ENCODE measurements at regions not wholly inside any gene's neighbourhood (a gene's known extent, or its start where the extent isn't known, plus 50 kb on each side); places are given as distances from the start of the nearest gene placed in this dataset.

DNA sequence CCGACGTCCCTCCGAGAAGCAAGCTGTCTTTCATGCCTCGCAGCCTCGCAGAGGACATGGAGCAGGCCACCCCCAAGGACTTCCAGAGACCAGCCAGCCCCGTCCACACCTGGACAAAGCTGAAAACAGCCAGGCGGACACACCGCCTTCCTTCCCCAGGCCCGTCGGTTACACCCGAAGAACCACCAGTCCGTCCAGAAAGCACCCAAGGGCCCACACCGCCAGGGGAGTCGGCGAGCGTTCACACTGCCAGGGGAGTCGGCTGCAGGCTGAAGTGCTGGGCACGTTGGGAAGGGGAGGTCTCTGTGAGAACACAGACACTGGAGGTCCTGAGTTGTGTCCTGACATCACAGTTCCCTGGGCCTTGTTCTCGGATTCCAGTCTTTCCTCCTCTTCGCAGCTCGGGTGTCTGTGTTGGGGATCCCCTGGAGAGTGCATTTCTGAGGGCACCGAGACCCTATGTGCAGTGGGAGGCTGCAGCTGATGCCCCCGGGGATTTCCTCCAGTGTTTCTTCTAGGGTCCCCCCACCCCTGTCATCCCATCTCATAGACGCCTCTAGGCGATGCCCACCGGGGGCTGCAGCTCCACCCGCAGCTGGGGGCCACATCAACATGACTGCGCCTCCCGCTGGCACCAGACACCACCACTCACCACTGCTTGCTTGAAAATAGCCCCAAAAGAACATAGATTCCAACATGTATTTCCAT, 344.4 kb upstream of the SALL3 start:
- ATAC-seq = no peak
- Mint-ChIP-seq H3K27ac (peak overlapping the region in 1 of 2 donors; percentile 16), H3K36me3 (peaks cover 12 to 35% of the 10 kb centered on the region in 2 donors), H3K9me3 (peaks cover 12 to 35% of the 10 kb centered on the region in 2 donors)
- peak in 1 of 2 donors; percentile 25 for DNase-seq (ENCODE audit: low spot score in 2 of 2)

DNA sequence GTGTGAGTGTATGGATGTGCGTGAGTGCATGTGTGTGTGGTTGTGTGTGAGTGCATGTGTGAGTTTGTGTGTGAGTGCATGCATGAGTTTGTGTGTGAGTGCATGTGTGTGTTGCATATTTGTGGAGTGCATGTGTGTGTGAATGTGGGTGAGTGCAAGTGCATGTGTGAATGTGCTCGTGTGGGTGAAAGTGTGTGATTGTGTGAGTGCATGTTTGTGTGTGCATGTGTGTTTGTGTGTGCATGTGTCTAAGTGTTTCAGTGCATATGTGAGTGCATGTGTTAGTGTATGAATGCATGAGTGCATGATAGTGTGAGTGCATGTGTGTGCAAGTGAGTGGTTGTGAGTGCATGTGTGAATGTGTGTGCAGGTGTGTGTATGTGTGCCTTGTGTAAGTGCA, 343.4 kb upstream of the SALL3 start:
- ATAC-seq (no peak), DNase-seq (ENCODE audit: low spot score in 2 of 2) (no peak)
- H3K9me3 Mint-ChIP-seq = peaks cover 12 to 27% of the 10 kb centered on the region in 2 donors
- H3K27ac Mint-ChIP-seq = no peak overlapping the region
- peaks cover 12 to 35% of the 10 kb centered on the region in 2 donors for H3K36me3 Mint-ChIP-seq

DNA sequence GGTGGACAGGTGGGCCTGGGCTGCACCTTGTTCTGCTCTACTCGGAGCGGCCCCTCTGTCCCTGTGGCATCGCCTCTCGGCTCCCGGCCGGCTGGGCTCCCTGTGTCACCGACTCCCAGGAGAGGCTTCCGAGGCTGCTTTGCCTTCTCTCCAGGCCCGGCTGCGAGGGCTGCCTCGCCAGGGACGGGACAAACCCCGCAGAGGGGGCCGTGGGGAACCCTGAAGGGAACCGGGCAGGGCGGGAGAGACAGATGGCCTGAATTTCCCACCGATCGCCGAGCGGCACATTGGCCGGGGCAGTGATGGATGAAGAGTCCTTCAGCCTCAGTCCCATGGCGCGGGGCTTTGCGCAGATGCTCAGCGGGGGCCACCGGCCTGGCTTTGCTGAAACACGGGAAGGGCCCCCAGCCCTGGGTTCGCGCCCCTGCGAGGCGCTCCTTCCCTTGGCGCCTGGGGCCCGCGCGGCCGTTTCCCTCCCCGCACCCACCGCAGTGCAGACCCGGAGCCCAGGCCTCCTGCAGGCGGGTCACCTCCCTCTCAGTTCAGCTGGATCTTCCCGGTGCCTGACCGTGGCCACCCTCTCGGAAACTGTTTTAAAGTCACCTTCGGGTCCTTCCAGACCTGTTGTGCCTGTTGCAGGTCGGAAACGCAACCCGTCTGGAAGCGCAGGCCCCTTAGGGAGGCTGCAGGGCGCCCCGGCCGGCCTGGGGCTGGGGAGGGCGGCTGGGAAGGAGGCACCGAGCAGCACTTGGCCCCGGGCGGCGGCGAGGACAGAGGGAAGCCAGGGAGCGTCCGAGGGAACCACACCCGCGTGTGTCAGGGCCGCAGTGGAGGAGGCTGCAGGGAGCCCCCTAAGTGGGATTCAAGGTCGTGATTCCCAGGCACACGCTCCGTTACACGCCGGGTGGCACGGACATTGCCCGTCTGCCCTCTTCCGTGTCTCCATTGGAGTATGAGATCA, 341.9 kb upstream of the SALL3 start:
- ATAC-seq (no peak), DNase-seq (ENCODE audit: low spot score in 2 of 2) (peak in 1 of 2 donors; percentile 40)
- Mint-ChIP-seq H3K9me3 (peaks cover 12 to 17% of the 10 kb centered on the region in 2 donors), H3K27ac (no peak overlapping the region), H3K36me3 (peaks cover 12 to 26% of the 10 kb centered on the region in 2 donors)

DNA sequence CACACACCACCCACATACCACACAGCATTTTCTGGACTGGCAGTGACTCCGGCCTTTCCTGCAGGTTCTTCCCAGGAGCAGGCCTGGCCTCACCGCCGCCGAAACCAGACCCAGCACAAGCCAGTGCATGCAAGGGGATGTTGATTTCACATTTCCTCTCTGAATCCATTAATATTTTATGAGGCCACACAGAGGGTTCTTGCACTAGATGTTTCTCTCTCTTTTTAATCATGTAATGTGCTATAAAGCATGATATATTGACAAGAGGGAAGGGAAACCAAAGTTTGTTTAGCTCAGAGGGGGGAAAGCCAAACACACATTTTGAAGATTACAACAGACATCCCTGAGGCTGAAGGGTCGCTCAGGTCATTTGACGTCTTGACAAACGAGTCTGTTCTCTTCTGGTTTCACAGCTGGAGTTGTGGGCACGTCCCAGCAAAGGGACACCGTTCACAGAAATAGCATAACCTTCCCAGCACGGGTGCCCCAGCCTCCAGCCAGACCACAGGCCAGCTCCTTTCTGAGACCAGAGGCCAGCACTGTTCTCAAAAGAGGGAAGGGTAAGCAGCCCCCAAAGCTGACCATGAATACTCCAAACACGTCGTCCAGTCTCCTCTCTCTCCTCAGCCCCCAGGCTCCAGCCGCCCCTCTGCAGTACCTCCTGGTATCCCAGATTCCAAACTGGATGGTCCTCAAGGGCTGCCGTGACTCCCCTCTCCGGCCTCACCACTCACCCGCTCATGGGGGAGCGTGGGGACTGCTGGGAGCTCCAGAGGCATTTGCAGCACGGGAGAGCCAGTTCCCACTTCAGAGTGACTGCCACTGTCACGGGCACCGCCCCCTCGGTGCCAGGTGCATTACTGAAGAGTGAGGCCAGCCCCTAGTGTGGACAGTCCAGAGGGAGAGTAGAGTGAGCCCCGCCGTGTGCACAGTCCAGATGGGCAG, 340.3 kb upstream of the SALL3 start:
- DNase-seq (ENCODE audit: low spot score in 2 of 2) = no peak
- no peak for ATAC-seq
- Mint-ChIP-seq H3K36me3 (peaks cover 12 to 21% of the 10 kb centered on the region in 2 donors), H3K9me3 (peaks cover 12 to 15% of the 10 kb centered on the region in 2 donors), H3K27ac (peak overlapping the region in 1 of 2 donors; percentile 78)

DNA sequence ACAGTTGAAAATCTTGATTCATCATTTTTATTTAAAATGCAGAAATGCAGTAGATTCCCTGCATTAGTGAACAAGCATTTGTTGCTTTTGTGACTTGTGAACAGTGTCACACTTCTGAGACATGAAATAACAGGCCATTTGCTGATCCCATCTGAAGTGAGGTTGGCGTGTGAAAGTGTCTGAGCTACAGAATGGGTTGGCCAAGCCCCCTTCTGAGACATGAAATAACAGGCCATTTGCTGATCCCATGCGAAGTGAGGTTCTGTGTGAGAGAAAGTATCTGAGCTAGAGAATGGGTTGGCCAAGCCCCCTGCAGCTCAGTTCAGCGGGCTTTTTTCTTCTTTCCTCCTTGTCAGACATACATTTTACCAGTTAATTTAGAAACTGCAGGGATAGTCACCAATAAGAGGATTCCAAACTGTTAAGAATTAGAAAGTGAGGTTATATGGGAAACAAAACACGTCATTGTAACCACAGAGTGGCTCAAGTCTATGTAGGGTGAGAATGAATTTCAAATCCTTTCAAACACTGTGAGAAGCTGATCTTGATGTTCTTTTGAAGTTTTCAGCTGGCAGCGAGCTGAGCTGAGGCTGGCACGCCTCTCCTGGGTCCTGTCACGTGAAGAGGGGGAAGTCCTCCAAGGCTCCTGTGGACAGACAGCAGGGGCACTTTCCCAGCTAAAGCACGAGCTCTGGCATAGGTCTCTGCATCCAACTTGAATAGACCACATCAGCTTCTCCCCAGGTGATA, 339.2 kb upstream of the SALL3 start:
- ATAC-seq (peak; percentile 41 to 62), DNase-seq (ENCODE audit: low spot score in 2 of 2) (no peak)
- Mint-ChIP-seq H3K36me3 (peaks cover 12 to 13% of the 10 kb centered on the region in 2 donors), H3K9me3 (peaks cover 12 to 13% of the 10 kb centered on the region in 2 donors), H3K27ac (no peak overlapping the region)

DNA sequence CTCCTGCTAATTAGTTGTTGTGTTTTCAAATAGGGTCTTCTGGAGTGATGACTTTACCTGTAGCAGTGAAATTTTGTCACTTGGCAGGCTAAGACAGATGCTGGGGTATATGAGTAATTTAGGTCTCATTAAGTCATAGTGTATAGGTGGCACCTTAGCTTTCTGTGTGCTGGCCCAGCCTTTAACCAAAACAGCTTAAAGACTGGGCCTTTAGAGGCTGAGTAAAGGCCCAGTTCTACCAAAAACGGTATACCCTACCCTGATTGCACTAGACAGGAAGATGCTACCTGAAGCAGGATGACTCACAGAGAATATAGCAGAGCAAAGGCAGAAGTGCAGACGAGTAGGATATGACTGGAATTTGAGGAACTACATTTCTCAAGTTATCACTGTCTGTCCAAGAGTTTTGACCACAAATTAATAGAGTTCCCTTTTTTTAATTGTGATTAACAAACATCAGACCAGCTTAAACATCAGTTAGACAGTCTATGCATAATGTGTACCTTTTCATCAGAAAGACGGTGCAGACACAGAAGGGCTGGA, 337.9 kb upstream of the SALL3 start:
- peaks cover under 1% of the 10 kb centered on the region in 2 donors for H3K36me3 Mint-ChIP-seq
- DNase-seq (ENCODE audit: low spot score in 2 of 2) (no peak), ATAC-seq (peak; percentile 47 to 67)
- no peak overlapping the region for H3K27ac Mint-ChIP-seq
- H3K9me3 Mint-ChIP-seq = peaks cover under 1% of the 10 kb centered on the region in 2 donors

DNA sequence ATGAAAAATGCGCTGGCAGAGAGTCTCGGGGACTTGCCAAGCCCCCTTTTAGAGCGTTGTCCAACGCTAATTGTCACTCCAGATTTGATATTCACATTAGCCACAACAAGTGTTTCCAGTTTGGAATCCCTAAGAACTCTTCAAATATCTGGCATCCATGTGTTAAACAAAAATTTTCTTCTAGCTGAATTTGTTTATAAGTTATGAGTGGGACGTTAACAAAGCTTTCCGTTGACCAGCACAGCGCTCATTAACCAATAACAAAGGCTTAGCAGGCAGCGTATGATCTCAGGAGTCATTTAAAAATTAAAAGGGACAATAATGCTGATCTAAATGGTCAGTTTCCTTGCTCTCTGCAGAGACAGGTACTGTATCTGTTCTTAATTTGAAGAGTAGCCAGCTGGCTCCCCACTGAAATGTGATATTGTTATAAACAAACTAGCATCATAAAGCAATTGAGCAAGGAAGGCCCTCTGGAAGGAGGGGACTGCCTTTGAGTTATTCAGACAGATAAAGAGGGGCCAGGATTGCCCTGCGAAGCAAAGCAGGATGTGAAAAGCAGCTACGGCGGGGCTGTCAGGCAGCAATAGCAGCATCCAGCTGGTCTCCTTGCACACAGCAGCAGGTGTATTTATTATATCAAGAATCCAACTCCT, 337.2 kb upstream of the SALL3 start:
- Mint-ChIP-seq H3K27ac (no peak overlapping the region), H3K9me3 (no peaks in the 10 kb centered on the region), H3K36me3 (no peaks in the 10 kb centered on the region)
- ATAC-seq (peak in 1 of 2 donors; percentile 20), DNase-seq (ENCODE audit: low spot score in 2 of 2) (no peak)

DNA sequence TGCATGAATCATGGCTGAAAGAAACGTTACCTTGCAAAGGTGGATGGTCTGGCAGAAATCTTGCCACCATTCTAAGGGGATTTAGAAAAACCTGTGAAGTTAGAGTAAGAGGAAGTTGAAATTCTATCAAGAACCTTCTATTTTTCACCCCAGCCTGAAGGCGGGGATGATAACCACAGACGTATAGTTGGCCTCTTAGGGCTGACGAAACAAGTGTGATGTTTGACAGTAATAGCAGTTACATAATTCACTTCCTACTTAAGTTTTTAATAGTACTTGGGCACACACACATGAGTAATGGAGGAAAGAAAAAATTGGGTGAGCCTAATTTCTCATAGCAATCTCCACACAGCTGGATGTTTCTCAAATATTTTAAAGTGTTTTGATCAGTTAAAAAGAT, 336.6 kb upstream of the SALL3 start:
- no peak overlapping the region for H3K27ac Mint-ChIP-seq
- DNase-seq (ENCODE audit: low spot score in 2 of 2) = no peak
- peak in 1 of 2 donors; percentile 67 for ATAC-seq
- no peaks in the 10 kb centered on the region for H3K9me3 Mint-ChIP-seq
- H3K36me3 Mint-ChIP-seq = no peaks in the 10 kb centered on the region

DNA sequence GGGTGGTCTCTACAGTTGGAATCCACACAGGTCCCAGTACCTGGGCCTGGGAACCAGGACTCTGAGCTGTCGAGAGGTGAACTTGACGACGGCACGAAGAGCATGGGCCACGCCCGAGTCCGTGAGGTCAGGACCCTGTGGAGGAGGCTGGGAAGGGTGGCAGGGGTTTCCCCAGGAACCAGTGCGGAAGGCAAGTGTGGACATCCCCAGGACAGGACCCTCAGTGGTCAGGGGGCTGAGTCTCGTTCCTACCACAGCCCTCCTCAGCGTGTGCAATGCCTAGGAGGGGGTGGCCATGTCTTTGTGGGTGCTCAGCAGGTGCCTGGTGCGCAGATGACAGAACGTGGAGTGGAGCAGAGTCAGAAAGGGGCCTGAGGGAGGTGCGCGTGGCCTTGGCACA, 335.6 kb upstream of the SALL3 start:
- Mint-ChIP-seq H3K27ac (no peak overlapping the region), H3K9me3 (no peaks in the 10 kb centered on the region), H3K36me3 (no peaks in the 10 kb centered on the region)
- DNase-seq (ENCODE audit: low spot score in 2 of 2) (no peak), ATAC-seq (no peak)

DNA sequence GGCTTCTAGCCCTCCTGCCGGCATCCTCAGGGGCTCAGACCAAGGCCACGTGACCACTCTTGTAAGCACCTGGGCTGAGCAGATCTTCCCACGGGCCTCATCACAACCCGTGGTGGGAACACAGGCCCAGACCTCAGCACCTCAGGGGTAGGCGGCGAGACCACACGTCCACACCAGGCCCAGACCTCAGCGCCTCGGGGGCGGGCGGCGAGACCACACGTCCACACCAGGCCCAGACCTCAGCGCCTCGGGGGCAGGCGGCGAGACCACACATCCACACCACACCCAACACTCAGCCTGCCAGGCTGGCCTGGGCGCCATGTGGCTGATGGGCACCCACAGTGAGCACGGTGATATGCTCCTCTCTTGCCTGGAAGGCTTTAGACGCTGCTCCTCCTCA, 334.4 kb upstream of the SALL3 start:
- no peak overlapping the region for H3K27ac Mint-ChIP-seq
- ATAC-seq (no peak), DNase-seq (ENCODE audit: low spot score in 2 of 2) (no peak)
- H3K9me3 Mint-ChIP-seq = no peaks in the 10 kb centered on the region
- H3K36me3 Mint-ChIP-seq = no peaks in the 10 kb centered on the region

DNA sequence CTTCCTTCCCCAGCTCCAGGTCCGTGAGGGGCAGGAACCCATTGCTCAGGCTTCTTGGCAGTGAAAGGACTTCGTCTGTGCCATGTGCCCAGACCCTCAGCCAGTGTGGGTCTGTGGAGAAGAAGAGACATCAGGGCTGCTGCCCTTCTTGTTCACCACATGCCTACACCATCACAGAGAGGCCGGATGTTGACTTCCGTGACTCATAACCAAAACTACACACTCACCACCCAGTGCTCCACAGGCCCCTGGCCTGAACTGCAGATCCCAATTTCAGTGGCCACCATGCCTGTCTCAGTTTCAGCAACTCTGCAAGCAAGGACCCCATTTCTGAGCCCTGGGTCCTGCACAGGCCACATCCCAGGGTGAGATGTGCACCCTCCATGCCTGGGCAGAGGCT, 332.6 kb upstream of the SALL3 start:
- DNase-seq (ENCODE audit: low spot score in 2 of 2) (no peak), ATAC-seq (no peak)
- Mint-ChIP-seq H3K9me3 (no peaks in the 10 kb centered on the region), H3K27ac (no peak overlapping the region), H3K36me3 (peaks cover 0 to 2% of the 10 kb centered on the region in 2 donors)

DNA sequence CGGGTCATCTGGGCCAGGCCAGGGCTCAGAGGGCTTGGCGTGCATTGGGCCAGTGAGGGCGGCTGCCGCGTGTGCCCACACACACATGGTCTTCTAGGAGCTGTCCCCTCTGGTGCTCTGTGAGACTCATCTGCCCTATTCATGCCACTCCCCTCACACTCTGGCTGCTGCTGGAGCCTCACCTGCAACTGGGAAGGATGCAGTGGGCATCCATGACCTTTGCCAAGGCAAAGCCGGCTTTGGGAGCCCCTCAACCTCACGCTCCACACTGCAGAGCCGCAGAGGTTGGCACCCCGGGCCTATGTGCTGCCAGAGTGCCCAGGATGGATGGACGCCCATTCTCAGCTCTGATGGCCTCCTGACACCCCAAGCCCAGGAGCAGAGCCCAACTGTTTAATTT, 330.2 kb upstream of the SALL3 start:
- ATAC-seq = no peak
- Mint-ChIP-seq H3K36me3 (peaks cover 7 to 8% of the 10 kb centered on the region in 2 donors), H3K27ac (no peak overlapping the region), H3K9me3 (peaks cover 3 to 4% of the 10 kb centered on the region in 2 donors)
- DNase-seq (ENCODE audit: low spot score in 2 of 2) = no peak

DNA sequence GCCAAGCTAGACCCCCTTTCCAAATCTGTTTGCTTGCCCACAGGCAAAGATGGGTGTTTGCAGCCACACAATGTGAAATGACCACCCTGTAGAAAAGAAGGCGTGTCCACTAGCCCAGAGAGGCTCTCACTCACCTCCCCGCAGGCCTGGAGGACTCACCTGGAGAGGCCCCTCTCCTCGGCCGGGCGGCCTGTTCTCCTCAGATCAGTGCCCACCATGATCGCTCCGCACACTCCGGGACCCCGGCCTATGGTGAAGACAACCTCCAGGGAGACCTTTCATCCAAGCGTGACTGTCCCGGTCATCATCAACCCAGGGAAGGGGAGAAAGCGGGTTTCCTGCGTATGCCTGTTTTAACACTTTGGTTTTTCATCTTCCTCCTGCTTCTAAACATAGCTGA, 328.7 kb upstream of the SALL3 start:
- ATAC-seq (no peak), DNase-seq (ENCODE audit: low spot score in 2 of 2) (no peak)
- Mint-ChIP-seq H3K36me3 (peaks cover 7 to 8% of the 10 kb centered on the region in 2 donors), H3K9me3 (peaks cover 3 to 4% of the 10 kb centered on the region in 2 donors), H3K27ac (no peak overlapping the region)

DNA sequence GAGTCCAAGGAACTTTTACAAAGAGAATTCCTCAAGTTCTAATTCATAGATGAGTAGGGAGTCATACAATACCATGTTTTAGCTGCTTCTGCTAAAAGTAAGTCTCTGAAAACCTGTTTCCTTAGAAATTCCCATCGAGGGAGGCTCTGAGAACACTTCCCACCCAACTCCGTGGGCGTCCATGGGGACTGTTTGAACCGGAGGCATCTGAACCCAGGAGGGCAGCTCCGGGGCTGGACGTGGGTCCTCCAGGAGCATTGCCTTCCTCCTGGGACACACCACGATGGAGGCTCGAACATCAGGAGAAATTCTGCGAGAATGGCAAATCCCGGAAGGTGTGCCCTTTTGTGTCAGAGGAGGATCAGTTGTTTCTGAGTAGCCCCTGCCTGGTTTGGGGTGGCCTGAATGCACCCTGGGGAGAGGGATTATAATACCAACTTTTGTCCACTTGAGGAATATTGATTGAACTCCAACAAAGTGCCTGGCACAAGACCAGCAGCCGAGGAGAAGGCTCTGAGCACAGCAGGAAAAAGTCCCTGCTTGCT, 327.5 kb upstream of the SALL3 start:
- Mint-ChIP-seq H3K27ac (peak overlapping the region; percentile 22 to 26), H3K36me3 (peaks cover 7 to 8% of the 10 kb centered on the region in 2 donors), H3K9me3 (peaks cover 3 to 4% of the 10 kb centered on the region in 2 donors)
- DNase-seq (ENCODE audit: low spot score in 2 of 2) (no peak), ATAC-seq (no peak)

DNA sequence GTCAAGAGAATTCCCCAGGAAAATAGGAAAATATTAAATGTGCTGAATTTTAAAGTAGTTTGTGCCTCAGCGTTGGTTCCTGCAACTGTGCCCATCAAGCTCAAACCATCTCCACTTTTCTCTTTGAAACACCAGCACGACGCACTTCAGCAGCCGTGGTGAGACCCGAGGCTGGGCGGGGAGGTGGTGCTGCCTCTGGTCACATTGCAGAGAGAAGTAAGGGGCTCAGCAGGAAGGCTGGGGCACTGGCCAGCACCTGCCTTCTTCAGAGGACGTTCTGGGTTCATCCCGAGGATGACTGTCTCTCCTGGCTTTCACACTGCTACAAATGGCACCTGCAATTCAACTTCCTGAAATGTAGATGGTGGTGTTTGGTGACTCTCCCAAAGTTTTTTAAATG, 323.7 kb upstream of the SALL3 start:
- H3K27ac Mint-ChIP-seq = no peak overlapping the region
- no peak for DNase-seq (ENCODE audit: low spot score in 2 of 2)
- ATAC-seq = no peak
- H3K9me3 Mint-ChIP-seq = peaks cover 3 to 4% of the 10 kb centered on the region in 2 donors
- peaks cover 7 to 8% of the 10 kb centered on the region in 2 donors for H3K36me3 Mint-ChIP-seq
